ENCODE measurements at regions not wholly inside any gene's neighbourhood (a gene's known extent, or its start where the extent isn't known, plus 50 kb on each side); places are given as distances from the start of the nearest gene placed in this dataset.

DNA sequence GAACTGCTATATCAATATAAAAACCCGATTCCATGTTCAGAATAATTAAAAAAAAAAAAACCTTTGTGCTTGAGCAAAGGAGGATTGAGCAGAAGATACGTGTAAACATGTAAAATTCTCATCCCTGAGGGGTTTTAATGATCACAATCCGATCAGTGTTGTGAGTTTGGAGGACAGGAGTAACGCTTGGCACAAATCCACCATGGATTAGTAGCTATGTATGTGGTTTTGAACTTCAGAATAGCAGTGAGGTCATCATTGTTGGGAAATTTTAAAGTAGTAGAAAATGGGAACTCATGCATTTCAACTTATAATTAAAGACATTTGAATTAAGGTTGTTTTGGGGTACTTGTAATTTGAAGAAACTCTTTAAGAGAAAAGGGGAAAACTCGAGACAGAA is 203.2 kb downstream of the RPS12 start:
- no peak for DNase-seq (ENCODE audit: low read depth)
- ChIA-PET CTCF (no interaction called here), POLR2A (no interaction called here)
- Histone ChIP-seq H3K27me3 (ENCODE audit: control insufficient read depth, insufficient read depth, low read length) (no peaks in the 10 kb centered on the region), H3K36me3 (ENCODE audit: control insufficient read depth, insufficient read depth, low read length) (no peaks in the 10 kb centered on the region), H3K4me3 (ENCODE audit: low read depth, low read length) (no peak overlapping the region)
- TF ChIP-seq, protein P1, sequence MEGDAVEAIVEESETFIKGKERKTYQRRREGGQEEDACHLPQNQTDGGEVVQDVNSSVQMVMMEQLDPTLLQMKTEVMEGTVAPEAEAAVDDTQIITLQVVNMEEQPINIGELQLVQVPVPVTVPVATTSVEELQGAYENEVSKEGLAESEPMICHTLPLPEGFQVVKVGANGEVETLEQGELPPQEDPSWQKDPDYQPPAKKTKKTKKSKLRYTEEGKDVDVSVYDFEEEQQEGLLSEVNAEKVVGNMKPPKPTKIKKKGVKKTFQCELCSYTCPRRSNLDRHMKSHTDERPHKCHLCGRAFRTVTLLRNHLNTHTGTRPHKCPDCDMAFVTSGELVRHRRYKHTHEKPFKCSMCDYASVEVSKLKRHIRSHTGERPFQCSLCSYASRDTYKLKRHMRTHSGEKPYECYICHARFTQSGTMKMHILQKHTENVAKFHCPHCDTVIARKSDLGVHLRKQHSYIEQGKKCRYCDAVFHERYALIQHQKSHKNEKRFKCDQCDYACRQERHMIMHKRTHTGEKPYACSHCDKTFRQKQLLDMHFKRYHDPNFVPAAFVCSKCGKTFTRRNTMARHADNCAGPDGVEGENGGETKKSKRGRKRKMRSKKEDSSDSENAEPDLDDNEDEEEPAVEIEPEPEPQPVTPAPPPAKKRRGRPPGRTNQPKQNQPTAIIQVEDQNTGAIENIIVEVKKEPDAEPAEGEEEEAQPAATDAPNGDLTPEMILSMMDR (IDR thresholded peaks at IDR 0.05; ENCODE audit: insufficient read depth, low read depth, low read length), result no peak

DNA sequence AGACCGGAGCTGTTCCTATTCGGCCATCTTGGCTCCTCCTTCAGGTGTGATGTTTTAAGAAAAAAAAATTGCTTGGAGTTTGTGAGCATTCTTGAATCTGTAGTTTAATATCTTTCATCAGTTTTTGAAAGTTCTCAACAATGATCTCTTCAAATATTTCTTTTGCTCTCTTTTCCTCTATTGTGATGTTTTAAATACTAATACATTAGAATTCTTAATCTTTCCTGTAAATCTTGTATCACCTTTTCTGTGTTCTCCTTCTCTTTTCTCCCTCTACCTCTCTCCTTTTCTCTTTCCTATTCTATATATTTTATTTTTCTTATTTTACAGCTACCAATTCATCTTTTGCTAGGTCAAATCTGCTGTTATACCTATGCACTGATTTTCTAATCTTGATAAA is 212.3 kb downstream of the RPS12 start:
- Histone ChIP-seq H3K36me3 (ENCODE audit: control insufficient read depth, insufficient read depth, low read length) (no peaks in the 10 kb centered on the region), H3K27me3 (ENCODE audit: control insufficient read depth, insufficient read depth, low read length) (no peaks in the 10 kb centered on the region), H3K4me3 (ENCODE audit: low read depth, low read length) (no peak overlapping the region)
- CTCF ChIA-PET, result no interaction called here
- no peak for DNase-seq (ENCODE audit: low read depth)
- POLR2A ChIA-PET, result no interaction called here
- TF ChIP-seq, protein P1 (IDR thresholded peaks at IDR 0.05; ENCODE audit: insufficient read depth, low read depth, low read length), result no peak

DNA sequence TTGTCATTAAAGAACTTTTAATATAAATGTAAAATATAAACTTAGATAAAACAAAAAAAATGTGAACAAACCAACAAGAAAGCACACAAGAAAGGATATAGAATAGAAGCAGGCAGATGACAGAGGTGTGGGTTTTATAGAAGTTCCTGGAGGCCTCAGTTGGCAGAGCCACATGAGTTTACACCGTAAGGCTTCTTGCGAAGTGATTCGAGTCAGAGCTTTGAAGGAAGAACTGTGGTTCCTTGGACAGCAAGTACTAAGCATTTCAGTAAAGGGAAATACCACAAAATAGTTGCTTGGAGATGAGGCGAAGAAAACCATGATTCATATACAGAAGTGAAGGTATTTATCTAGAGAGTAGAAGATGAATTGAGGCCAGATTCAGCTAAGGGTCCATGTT is 207.9 kb upstream of the EYA4 start:
- TF ChIP-seq, protein P1 (IDR thresholded peaks at IDR 0.05; ENCODE audit: insufficient read depth, low read depth, low read length), result no peak
- CTCF ChIA-PET, result no interaction called here

DNA sequence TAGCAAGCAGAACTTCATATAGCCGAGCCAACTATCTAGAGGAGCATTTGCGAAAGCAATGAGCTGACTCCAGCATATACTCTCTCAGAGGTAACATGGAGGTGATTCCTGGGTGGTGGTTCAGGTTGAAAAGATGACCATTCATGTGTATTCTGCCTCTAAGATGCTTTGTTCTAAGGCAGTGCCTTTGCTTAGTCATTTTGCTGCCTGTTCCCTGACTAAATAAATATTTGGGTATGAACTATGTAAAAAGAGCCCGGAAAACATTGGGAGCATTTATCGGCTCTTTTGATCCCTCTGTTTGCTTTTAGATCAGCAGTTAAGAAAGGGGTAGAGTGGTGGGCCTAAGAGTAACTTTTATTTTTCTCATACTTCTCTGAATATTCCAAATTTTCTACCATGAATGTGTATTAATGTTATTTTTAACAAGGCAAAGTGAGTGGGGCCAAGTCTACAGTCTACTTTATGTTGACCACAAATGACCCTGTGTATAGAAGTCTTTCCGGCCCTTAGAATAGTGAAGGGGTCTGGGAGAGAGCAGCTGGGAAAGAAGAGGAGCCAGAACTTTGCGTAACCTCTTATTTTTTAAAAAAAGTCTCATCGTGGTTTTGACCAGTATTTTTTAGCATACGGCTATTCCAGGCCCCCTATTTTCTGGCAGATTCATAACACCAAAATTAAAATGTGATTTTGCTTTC is 206.5 kb upstream of the EYA4 start:
- no peak for DNase-seq (ENCODE audit: low read depth)
- Histone ChIP-seq H3K27me3 (ENCODE audit: control insufficient read depth, insufficient read depth, low read length) (no peaks in the 10 kb centered on the region), H3K4me3 (ENCODE audit: low read depth, low read length) (no peak overlapping the region), H3K36me3 (ENCODE audit: control insufficient read depth, insufficient read depth, low read length) (no peaks in the 10 kb centered on the region)
- CTCF ChIA-PET, result no interaction called here
- POLR2A ChIA-PET, result no interaction called here
- TF ChIP-seq, protein P1 (IDR thresholded peaks at IDR 0.05; ENCODE audit: insufficient read depth, low read depth, low read length), result no peak

More for the DNA sequence above, 207.9 kb upstream of the EYA4 start:
- H3K4me3 ChIP-seq (ENCODE audit: low read depth, low read length), result no peak overlapping the region
- no peaks in the 10 kb centered on the region for H3K36me3 ChIP-seq (ENCODE audit: control insufficient read depth, insufficient read depth, low read length)
- POLR2A ChIA-PET, result no interaction called here
- H3K27me3 ChIP-seq (ENCODE audit: control insufficient read depth, insufficient read depth, low read length), result no peaks in the 10 kb centered on the region
- DNase-seq (ENCODE audit: low read depth), result no peak

DNA sequence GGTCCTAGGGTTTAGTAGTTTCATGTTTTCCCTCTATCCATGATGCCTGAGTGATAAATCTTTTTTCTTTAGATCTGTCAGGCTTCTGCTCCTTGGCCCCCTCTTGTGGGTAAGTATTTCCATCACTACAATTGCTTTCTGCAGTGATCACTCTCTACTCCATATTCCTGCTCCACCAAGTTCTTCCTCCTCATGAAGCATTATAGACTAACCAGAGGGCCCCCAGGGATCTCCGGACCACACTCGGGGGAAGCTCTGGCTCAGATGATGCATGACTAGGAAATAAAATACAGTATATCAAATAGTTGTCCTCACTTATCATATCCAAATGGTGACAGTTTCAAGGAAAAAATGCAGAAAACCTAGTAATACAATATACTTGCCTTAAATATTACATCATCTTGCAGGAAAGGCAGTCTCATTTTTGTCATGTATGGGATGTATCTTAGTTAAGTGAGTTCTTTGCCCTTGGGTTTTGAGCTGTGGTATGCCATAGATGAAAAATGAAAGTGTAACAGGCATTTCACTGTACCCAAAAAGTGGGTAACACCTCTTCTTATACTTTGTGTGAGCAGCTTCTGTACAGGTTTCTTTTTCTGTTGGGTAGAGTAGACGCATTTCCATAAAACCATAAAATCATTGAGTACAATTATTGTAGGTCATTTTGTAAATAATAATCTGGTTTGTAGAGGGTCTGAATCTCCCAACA is 200.9 kb upstream of the EYA4 start:
- ChIA-PET POLR2A (no interaction called here), CTCF (interaction anchor here (0.5 kb wide), 1 partner anchor 230 kb away, joined by 3 read pairs; no protein-coding TSS in a partner anchor)
- Histone ChIP-seq H3K4me3 (ENCODE audit: low read depth, low read length) (no peak overlapping the region), H3K36me3 (ENCODE audit: control insufficient read depth, insufficient read depth, low read length) (no peaks in the 10 kb centered on the region), H3K27me3 (ENCODE audit: control insufficient read depth, insufficient read depth, low read length) (no peaks in the 10 kb centered on the region)
- DNase-seq (ENCODE audit: low read depth), result no peak
- TF ChIP-seq, protein P1 (IDR thresholded peaks at IDR 0.05; ENCODE audit: insufficient read depth, low read depth, low read length), result peak; percentile 37; the same call in 1 of the 2 replicates
